MM.1S (cell line): ENCODE measurements at regions not wholly inside any gene's neighbourhood (a gene's known extent, or its start where the extent isn't known, plus 50 kb on each side); places are given as distances from the start of the nearest gene placed in this dataset.

Source experiments
- DNase-seq: peaks from one replicate; pipeline ENCODE4 v3.0.0-alpha.2; 2015
- H2AFZ ChIP-seq: fragments of 300-600 bp; sonication (generic); 2 replicates; pipeline ENCODE4 v1.6.0; 2016; ENCODE audit warnings: antibody characterized with exemption, low read length
- H3F3A ChIP-seq: fragments of 300-600 bp; sonication (generic); 2 replicates; pipeline ENCODE4 v1.6.1; 2016; ENCODE audit warnings: mild to moderate bottlenecking, antibody characterized with exemption, low read length, moderate library complexity, mixed read lengths; ENCODE audit not compliant: insufficient read depth
- H3K27ac ChIP-seq: fragments of 300-600 bp; sonication (generic); 2 replicates; pipeline ENCODE4 v1.5.1; 2016; ENCODE audit warnings: mild to moderate bottlenecking, low read length
- H3K27me3 ChIP-seq: fragments of 300-600 bp; sonication (generic); replicated peaks from 2 replicates; pipeline ENCODE4 v1.6.0; 2016; ENCODE audit warnings: low read length; ENCODE audit not compliant: insufficient read depth
- H3K36me3 ChIP-seq: fragments of 300-600 bp; sonication (generic); replicated peaks from 2 replicates; pipeline ENCODE4 v1.6.1; 2016; ENCODE audit warnings: mild to moderate bottlenecking, low read length, mixed read lengths; ENCODE audit not compliant: insufficient read depth
- H3K4me1 ChIP-seq: fragments of 300-600 bp; sonication (generic); 2 replicates; pipeline ENCODE4 v1.6.1; 2016; ENCODE audit warnings: low read length, mixed read lengths
- H3K4me2 ChIP-seq: fragments of 300-600 bp; sonication (generic); 2 replicates; pipeline ENCODE4 v1.6.0; 2016; ENCODE audit warnings: low read depth, low read length
- H3K4me3 ChIP-seq: fragments of 300-600 bp; sonication (generic); 2 replicates; pipeline ENCODE4 v1.5.1; 2016; ENCODE audit warnings: low read length, mixed read lengths
- H3K79me2 ChIP-seq: fragments of 300-600 bp; sonication (generic); 2 replicates; pipeline ENCODE4 v1.6.1; 2016; ENCODE audit warnings: mixed run types, low read length, mixed read lengths
- H3K9ac ChIP-seq: fragments of 300-600 bp; sonication (generic); 2 replicates; pipeline ENCODE4 v1.6.1; 2016; ENCODE audit warnings: low read length, mixed read lengths
- H3K9me2 ChIP-seq: fragments of 300-600 bp; sonication (generic); replicated peaks from 2 replicates; pipeline ENCODE4 v1.6.1; 2016; ENCODE audit warnings: mild to moderate bottlenecking, low read length, mixed read lengths; ENCODE audit not compliant: insufficient read depth
- H3K9me3 ChIP-seq: fragments of 300-600 bp; sonication (generic); replicated peaks from 2 replicates; pipeline ENCODE4 v1.6.1; 2016; ENCODE audit warnings: mild to moderate bottlenecking, low read length, mixed read lengths; ENCODE audit not compliant: insufficient read depth
- H4K20me1 ChIP-seq: fragments of 300-600 bp; sonication (generic); 2 replicates; pipeline ENCODE4 v1.6.1; 2016; ENCODE audit warnings: mild to moderate bottlenecking, low read length, moderate library complexity, mixed read lengths; ENCODE audit not compliant: insufficient read depth
- CTCF ChIP-seq: fragments of 300-600 bp; sonication (generic); IDR thresholded peaks from 2 replicates; pipeline ENCODE4 v1.5.1; 2016; ENCODE audit warnings: antibody characterized with exemption, low read length, mixed read lengths
- EZH2 ChIP-seq: fragments of 300-600 bp; sonication (generic); optimal IDR thresholded peaks from 2 replicates; pipeline ENCODE3; 2017; ENCODE audit warnings: low read depth, mild to moderate bottlenecking, antibody characterized with exemption, low read length, mixed read lengths
- EZH2phosphoT487 ChIP-seq: fragments of 300-600 bp; sonication (generic); IDR thresholded peaks from 2 replicates; pipeline ENCODE4 v1.6.1; 2018; ENCODE audit warnings: antibody characterized with exemption, low read length

DNA sequence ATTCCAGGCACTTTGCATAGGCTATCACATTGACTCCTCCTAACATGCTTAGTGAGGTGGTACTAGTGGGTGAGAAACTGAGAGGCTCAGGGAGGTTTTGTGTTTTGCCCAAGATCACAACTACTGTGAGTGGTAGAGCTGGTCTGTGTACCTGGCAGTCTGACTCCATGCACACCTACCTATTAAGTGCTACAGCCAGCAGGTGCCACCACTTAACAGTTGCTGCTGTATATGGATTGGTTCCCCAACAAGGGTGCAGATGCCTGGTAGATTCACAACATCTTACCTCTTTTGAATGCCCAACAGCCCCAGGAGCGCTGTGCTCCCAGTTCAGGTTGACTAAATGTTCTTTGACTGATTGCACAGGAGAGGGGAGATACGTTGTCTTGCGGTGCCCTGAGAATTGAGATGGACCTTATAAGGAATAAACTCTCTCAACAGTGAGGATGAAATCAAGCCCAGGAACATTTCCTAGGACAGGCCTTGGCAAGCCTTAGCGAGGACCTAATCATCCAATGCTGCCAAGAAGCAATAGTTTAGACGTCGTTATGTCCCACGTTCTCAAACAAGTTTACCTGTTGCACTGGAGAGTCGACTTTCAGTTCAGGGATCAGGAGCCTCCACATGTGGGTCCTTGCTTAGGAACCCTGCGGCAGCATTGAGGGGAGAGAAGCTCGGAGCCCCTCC lies 78.9 kb upstream of the F3 start:
- H3F3A ChIP-seq: no peaks in the 10 kb centered on the region
- H3K9me2 ChIP-seq: no peaks in the 10 kb centered on the region
- H3K27ac ChIP-seq: no peak overlapping the region
- no peaks in the 10 kb centered on the region for H3K27me3 ChIP-seq
- H3K4me1 ChIP-seq: no peaks in the 10 kb centered on the region
- no peak for DNase-seq
- no peak overlapping the region for H3K9ac ChIP-seq
- TF ChIP-seq CTCF: no peak
- no peak for TF ChIP-seq EZH2phosphoT487
- no peak for TF ChIP-seq EZH2
- no peaks in the 10 kb centered on the region for H3K79me2 ChIP-seq
- H3K4me3 ChIP-seq: no peak overlapping the region
- no peak overlapping the region for H3K4me2 ChIP-seq
- no peaks in the 10 kb centered on the region for H3K9me3 ChIP-seq
- no peak overlapping the region for H2AFZ ChIP-seq
- no peaks in the 10 kb centered on the region for H3K36me3 ChIP-seq
- H4K20me1 ChIP-seq: no peaks in the 10 kb centered on the region

GRCh38 chr1:94619731-94620130 lies 78.2 kb upstream of the F3 start:
- no peaks in the 10 kb centered on the region for H3F3A ChIP-seq
- no peak overlapping the region for H3K4me2 ChIP-seq
- TF ChIP-seq EZH2: no peak
- no peak for TF ChIP-seq CTCF
- no peak for TF ChIP-seq EZH2phosphoT487
- H3K4me3 ChIP-seq: no peak overlapping the region
- H3K79me2 ChIP-seq: no peaks in the 10 kb centered on the region
- no peaks in the 10 kb centered on the region for H3K9me2 ChIP-seq
- H3K36me3 ChIP-seq: no peaks in the 10 kb centered on the region
- no peaks in the 10 kb centered on the region for H3K4me1 ChIP-seq
- no peak overlapping the region for H3K9ac ChIP-seq
- no peak overlapping the region for H2AFZ ChIP-seq
- no peak for DNase-seq
- H3K27me3 ChIP-seq: no peaks in the 10 kb centered on the region
- H3K27ac ChIP-seq: no peak overlapping the region
- H4K20me1 ChIP-seq: no peaks in the 10 kb centered on the region
- H3K9me3 ChIP-seq: no peaks in the 10 kb centered on the region

DNA sequence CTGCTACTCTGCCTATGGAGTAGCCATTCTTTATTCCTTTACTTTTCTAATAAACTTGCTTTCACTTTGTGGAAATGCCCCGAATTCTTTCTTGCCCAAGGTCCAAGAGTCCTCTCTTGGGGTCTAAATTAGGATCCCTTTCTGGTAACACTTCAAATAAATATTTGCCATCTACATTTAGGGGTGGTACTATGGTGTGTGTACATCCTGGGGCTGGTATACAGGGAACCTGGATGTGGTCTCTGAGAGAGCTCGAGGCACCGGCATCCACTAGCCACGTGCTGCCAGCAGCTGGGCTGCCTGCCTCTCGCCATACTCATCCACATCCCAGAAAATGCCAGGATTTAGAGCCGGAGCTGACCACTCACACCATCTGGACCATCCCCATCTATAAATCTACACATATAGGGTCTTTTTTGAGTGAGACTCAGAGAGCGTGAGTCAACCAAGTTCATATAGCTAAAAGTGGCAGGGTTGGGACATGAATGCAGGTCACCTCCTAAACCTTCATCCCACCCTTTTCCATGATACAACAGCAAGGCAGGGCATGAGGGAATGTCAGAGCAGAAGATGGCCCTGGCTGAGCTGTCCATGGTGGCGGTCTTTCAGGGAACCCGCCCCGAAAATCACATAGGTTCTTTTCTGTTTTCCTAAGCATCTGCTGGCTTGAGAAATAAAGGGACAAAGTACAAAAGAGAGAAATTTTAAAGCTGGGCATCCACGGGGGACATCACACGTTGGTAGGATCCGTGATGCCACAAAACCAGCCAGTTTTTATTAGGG lies 76.6 kb upstream of the F3 start:
- H3K4me1 ChIP-seq: no peaks in the 10 kb centered on the region
- H3K9ac ChIP-seq: no peak overlapping the region
- no peak for DNase-seq
- H4K20me1 ChIP-seq: no peaks in the 10 kb centered on the region
- TF ChIP-seq EZH2phosphoT487 (no peak), EZH2 (no peak), CTCF (no peak)
- no peaks in the 10 kb centered on the region for H3K36me3 ChIP-seq
- no peaks in the 10 kb centered on the region for H3K27me3 ChIP-seq
- H3K9me2 ChIP-seq: no peaks in the 10 kb centered on the region
- H2AFZ ChIP-seq: no peak overlapping the region
- H3K79me2 ChIP-seq: no peaks in the 10 kb centered on the region
- no peaks in the 10 kb centered on the region for H3F3A ChIP-seq
- H3K9me3 ChIP-seq: no peaks in the 10 kb centered on the region
- no peak overlapping the region for H3K4me2 ChIP-seq
- no peak overlapping the region for H3K4me3 ChIP-seq
- no peak overlapping the region for H3K27ac ChIP-seq
